ENCODE measurements at regions not wholly inside any gene's neighbourhood (a gene's known extent, or its start where the extent isn't known, plus 50 kb on each side); places are given as distances from the start of the nearest gene placed in this dataset.
"Not testable (repeated sequence)": the region's sequence is repeated elsewhere in the genome, so short reads cannot be mapped to it uniquely, and the experiment has no call there.

GRCh38 chr9:71504636-71505035, 263.7 kb downstream of the CEMIP2 start:
- no peak for DNase-seq

- DNase-seq: no peak
These were observed 269.6 kb downstream of the CEMIP2 start for GRCh38 chr9:71498691-71499090.

GRCh38 chr9:71490810-71491209, 277.5 kb downstream of the CEMIP2 start:
- no peak for DNase-seq

GRCh38 chr9:71487061-71487460, 281.3 kb downstream of the CEMIP2 start:
- no peak for DNase-seq

GRCh38 chr9:71485326-71485725, 283.0 kb downstream of the CEMIP2 start:
- DNase-seq: no peak

GRCh38 chr9:71483436-71483835, 284.9 kb downstream of the CEMIP2 start:
- DNase-seq: no peak

GRCh38 chr9:71479621-71480020, 288.7 kb downstream of the CEMIP2 start:
- DNase-seq: no peak

GRCh38 chr9:71472400-71472799, 295.9 kb downstream of the CEMIP2 start:
- no peak for DNase-seq

- DNase-seq: no peak
These were observed 302.9 kb downstream of the CEMIP2 start for GRCh38 chr9:71465392-71465791.

GRCh38 chr9:71459082-71459481, 309.2 kb downstream of the CEMIP2 start:
- DNase-seq: no peak

GRCh38 chr9:71446473-71447411, 321.6 kb downstream of the CEMIP2 start:
- DNase-seq: peak; percentile 44

GRCh38 chr9:71446106-71446472, 322.2 kb downstream of the CEMIP2 start:
- no peak for DNase-seq

GRCh38 chr9:71442937-71443336, 321.5 kb upstream of the TRPM3 start:
- no peak for DNase-seq

GRCh38 chr9:71441266-71441665, 319.8 kb upstream of the TRPM3 start:
- DNase-seq: no peak

- no peak for DNase-seq
These were observed 310.5 kb upstream of the TRPM3 start for GRCh38 chr9:71431931-71432330.

- not testable (repeated sequence) for DNase-seq
These were observed 285.9 kb upstream of the TRPM3 start for GRCh38 chr9:71407341-71407740.

- no peak for DNase-seq
These were observed 281.7 kb upstream of the TRPM3 start for GRCh38 chr9:71403106-71403505.

GRCh38 chr9:71393005-71393404, 271.6 kb upstream of the TRPM3 start:
- no peak for DNase-seq

GRCh38 chr9:71384343-71384742, 262.9 kb upstream of the TRPM3 start:
- no peak for DNase-seq

GRCh38 chr9:71383308-71383940, 262.0 kb upstream of the TRPM3 start:
- no peak for DNase-seq

- no peak for DNase-seq
These were observed 246.7 kb upstream of the TRPM3 start for GRCh38 chr9:71368157-71368556.

- no peak for DNase-seq
These were observed 242.9 kb upstream of the TRPM3 start for GRCh38 chr9:71364186-71364955.

GRCh38 chr9:71363286-71363961, 242.0 kb upstream of the TRPM3 start:
- DNase-seq: no peak

All from stimulated activated CD4-positive, alpha-beta T cell treated with anti-CD3 and anti-CD28 coated beads, Interleukin-1b, Interleukin-23, amount 100 ng/mL, for 48 hours (primary cell).